HG03097 (cell line): ENCODE measurements at regions not wholly inside any gene's neighbourhood (a gene's known extent, or its start where the extent isn't known, plus 50 kb on each side); places are given as distances from the start of the nearest gene placed in this dataset.
"Not testable (repeated sequence)": the region's sequence is repeated elsewhere in the genome, so short reads cannot be mapped to it uniquely, and the experiment has no call there.

ENCODE experiments used
- ATAC-seq: cut with Tn5 transposase; IDR thresholded peaks from one replicate; pipeline ENCODE4 v1.9.1; 2021; ENCODE audit not compliant: unreplicated experiment, low FRiP score

DNA sequence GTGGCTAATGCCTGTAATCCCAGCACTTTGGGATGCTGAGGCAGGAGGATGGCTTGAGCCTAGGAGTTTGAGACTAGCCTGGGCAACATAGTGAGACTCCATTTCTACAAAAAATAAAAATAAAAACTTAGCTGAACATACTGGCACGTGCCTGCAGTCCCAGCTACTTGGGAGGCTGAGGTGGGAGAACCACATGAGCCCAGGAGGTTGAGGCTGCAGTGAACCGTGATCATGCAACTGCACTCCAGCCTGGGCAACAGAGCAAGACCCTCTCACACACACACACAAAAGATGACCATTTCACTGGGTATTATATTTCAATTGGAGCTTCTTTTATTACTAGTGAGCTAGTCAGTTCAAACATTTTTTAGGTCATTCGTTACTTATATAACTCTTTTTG, 116.9 kb upstream of the SLC35F3 start:
- ATAC-seq = no peak

DNA sequence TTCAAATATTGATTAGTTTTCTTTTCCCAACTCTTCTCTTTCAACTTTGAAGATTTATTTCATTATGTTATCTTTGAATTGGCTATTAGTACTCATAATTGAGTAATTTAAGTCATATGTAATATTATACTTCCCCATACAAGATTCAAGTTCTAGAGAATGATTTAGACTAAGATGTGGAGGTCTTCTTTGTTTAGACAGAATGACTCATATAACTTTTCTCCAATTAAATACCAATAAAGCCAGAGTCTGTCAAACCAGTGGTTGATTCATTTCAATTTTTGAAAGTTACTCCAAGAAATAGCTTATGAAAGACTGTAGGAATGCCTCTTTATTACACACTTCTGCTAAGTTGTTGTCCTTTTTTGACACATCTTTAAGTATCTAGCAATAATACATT, 115.8 kb upstream of the SLC35F3 start:
- no peak for ATAC-seq

DNA sequence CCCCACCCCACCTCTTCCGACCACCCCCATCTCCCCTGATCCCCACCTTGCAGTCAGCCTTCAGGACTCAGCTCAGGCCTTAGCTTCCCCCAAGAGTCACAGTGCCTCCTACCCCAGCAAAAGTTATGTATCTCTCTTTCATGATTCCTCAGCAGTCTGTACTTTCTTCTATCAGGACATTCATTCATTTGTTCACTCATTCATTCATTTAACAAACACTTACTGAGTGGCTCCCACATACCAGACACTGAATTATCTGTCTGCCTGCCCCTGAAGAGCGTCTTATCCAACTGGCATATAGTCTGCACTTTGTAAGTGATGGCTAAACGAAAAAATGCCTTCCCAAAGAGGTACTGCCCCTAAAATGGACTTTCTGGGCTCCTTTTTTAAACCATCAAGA, 114.4 kb upstream of the SLC35F3 start:
- no peak for ATAC-seq

DNA sequence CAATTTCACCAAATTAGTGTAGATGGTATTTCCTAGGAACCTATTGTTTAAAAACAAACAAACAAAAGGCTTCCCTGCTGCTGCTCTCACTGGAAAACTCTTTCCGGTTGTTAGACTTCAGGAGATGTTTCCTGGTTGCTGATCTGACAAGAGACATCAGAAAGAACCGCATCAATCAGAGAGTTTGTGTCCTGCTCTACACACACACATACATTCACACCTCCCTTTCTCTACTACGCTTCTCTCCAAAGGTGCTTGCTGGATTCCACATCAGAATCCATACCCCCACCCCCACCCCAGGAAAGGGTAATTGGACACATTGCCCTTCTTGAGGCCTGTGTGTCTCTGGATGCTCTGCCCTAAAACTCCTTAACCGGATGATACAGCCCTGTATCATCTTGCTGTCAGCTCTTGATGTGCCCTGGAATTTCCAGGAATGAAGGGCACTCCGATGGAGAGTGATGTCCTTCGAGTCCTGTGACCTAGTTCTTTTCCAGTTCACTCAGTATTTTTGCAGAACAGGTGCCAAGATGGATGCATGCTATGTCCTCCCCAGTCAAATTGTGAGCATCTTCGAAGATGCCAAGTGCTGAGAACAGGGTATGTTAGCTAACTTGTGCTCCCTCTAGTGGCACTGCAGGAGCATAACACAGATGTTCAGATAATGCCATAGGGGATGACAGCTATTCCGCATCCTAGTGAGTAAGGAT, 113.7 kb upstream of the SLC35F3 start:
- peak; percentile 89 for ATAC-seq

DNA sequence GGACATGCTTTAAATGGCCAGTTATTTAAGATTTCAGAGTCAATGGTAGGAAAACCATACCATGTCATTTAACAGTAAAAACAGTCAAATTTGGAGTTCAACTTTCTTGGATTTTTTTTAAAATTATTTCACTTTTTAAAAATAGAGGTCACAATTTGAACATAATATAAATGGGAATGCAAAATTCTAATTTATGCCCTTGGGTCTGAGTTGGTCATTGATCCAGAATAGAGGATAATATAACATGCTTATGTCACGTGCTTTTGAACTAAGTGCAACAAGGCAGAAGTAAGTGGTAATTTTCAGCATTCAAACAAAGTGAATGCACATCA, 113.1 kb upstream of the SLC35F3 start:
- ATAC-seq = no peak

DNA sequence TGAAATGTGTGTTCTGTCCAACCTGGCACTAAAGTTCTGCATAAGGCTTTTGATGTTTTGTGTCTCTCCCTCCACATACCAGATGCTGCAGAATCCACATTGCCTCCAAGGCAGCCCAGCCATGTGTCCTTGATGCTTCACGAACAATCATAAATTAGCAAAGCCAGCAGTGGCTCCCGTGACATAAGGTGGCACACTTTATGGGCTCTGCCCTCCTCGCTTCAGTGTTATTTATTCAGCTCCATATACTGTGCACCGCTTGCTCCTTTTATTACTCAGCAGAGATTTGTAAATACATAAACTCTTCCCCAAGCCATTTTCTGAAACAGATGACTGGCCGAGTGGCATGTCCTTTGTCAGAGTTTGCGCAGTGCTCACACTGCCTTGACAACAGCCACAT, 112.8 kb upstream of the SLC35F3 start:
- ATAC-seq = no peak

DNA sequence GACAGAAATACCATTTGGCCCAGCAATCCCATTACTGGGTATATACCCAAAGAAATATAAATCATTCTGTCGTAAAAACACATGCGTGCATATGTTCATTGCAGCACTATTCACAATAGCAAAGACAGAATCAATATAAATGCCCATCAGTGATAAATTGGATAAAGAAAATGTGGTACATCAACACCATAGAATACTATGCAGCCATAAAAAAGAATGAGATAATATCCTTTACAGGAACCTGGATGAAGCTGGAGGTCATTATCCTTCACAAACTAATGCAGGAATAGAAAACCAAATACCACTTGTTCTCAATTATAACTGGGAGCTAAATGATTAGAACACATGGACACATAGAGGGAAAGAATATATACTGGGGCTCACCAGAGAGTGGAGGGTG, 109.6 kb upstream of the SLC35F3 start:
- ATAC-seq = no peak

DNA sequence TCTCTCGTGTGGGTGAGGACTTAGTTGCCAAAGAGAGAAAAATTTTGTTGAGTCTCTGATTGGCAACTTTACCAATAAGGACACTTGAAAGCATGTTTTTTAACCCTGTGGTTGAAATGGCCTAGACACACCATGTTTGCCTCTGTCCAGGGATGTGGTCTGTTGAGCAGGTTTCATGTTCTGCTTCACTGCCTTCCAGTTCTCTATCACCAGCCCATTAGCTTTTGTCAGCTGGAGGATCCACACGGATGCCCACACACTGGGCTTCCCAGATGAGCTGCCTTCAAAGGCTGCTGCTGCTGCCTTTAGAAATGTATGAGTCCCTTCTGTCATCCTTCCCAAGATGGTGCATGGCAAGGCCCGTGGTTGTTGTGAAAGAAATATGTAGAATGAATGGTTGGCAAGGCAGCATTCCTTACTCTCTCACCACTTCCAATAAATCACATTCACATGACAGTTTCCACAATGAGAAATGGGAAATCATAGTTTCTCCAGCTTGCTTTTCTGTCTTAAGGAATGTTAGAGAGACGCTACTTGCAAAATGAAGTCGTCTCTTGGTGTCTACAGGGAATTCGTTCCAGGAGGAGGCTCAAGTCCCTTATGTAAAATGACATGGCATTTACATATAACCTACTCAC, 108.2 kb upstream of the SLC35F3 start:
- ATAC-seq = no peak

DNA sequence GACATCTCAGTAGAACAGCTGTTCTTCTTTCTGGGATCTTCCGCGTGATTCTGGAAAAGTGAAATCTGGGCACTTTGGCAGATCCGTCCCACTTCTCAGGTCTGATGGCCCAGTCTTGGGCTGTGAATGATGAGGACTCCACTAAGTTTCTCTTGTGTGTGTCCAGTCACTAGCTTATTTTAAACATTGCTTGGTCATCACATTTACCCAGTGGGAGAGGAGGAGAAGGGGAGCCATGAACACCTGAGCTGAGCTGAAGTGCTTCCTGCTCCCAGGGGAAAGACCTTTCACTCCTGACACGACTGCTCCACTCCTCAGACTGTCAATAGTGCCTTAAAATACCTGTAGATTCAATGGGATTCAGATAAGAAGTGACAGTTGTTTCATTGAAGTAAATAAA, 101.9 kb upstream of the SLC35F3 start:
- no peak for ATAC-seq

DNA sequence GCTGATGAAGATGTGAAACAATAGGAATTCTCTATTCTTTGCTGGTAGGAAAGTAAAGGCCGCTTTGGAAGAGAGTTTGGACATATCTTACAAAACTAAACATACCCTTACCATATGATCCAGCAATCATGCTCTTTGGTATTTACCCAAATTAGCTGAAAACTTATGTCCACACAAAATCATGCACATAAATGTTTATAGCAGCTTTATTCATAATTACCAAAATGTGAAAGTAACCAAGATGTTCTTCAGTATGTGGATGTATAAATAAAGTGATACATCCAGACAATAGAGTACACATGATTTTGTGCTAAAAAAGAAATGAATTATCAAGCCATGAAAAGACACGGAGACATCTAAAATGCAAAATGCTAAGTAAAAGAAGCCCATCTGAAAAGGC, 98.7 kb upstream of the SLC35F3 start:
- no peak for ATAC-seq

DNA sequence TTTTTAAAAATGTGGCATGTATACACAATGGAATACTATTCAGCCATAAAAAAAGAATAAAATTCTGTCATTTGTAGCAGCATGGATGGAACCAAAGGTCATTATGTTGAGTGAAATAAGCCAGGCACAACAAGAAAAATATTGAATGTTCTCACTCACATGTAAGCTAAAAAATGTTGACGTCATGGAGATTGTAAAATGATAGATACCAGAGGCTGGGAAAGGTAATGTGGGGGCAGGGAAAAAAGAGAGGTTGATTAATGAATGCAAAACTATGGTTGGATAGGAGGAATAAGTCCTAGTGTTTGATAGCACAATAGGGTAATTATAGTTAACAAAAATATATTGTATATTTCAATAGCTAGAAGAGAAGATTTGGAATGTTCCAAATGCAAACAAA, 89.1 kb upstream of the SLC35F3 start:
- ATAC-seq = no peak

DNA sequence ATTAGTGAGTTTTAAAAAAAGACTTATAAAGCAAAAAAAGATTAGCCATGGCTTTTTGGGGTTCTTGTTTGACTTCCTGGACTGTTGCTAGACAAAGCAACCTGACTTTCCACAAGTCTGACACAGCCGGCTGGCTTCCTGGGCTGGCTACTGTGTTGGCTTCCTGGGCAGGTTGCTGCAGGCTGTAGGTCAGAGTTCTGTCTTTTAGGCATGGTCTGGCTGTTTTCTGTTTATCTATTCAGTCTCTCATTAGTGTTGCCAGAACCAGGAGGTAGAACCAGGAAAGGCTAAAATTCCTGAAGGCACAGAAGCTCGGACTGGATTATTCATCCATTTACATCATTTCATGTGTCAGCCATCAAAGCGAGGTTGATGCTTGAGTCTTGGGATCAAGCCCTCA, 88.6 kb upstream of the SLC35F3 start:
- no peak for ATAC-seq

DNA sequence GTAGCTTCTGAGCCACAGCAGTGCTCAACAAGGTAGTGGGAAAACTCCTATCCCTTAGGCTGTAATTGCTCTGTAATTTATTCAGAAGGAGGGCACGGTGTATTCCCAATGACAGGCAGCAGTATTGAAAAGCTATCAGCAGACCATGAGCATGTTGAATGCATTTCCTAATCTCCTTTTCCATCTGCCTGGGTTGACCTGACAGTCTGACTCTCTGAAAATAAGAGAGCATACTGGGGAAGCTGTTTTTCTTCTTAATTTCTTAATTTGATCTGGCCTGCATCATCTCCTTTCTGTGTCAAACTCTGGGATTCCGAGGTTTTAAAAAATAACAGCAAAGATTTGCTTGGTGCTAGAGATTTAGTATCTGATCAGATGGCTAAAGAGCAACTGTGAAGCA, 88.1 kb upstream of the SLC35F3 start:
- no peak for ATAC-seq

DNA sequence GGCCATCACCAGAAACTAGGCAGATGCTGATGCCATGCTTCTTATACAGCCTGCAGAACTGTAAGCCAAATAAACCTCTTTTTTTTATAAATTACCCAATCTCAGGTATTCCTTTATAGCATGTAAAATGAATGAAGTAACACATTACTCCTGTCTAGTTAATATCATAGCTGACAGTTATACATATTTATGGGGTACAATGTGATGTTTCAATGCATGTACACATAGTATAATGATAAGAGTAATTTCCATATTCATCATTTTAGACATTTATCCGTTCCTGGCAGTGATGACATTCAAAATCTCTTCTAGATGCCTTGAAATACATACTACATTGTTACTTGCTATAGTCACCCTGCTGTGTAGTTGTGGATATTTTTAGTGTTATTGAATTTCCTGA, 85.4 kb upstream of the SLC35F3 start:
- ATAC-seq = no peak

DNA sequence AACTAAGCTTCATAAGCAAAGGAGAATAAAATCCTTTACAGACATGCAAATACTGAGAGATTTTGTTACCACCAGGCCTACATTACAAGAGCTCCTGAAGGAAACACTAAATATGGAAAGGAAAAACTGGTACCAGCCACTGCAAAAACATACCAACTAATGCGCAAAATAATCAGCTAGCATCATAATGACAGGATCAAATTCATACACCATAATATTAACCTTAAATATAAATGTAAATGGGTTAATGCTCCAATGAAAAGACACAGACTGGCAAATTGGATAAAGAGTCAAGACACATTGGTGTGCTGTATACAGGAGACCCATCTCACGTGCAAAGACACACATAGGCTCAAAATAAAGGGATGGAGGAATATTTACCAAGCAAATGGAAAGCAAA, 80.3 kb upstream of the SLC35F3 start:
- not testable (repeated sequence) for ATAC-seq

DNA sequence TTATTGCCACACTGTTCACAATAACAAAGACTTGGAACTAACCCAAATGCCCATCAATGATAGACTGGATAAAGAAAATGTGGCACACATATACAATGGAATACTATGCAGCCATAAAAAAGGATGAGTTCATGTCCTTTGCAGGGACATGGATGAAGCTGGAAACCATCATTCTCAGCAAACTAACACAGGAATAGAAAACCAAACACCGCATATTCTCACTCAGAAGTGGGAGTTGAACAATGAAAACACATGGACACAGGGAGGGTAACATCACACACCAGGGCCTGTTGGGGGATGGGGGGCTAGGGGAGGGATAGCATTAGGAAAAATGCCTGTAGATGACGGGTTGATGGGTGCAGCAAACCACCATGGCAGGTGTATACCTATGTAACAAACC, 76.5 kb upstream of the SLC35F3 start:
- not testable (repeated sequence) for ATAC-seq

DNA sequence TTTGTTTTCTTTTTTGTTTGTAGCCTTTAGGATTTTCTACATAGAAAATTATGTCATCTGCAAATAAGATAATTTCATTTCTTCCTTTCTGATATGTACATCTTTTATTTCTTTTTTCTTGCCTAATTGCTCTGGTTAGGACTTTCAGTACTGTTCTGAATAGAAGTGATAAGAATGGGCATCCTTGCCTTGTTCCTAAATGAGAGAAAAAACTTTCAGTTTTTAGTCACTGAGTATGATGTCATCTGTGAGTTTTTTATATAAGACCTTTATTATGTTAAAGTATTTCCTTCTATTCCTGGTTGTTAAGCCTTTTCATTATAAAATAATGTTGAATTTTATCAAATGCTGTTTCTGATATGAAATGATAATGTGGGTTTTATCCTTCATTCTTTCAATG, 76.0 kb upstream of the SLC35F3 start:
- ATAC-seq = no peak

DNA sequence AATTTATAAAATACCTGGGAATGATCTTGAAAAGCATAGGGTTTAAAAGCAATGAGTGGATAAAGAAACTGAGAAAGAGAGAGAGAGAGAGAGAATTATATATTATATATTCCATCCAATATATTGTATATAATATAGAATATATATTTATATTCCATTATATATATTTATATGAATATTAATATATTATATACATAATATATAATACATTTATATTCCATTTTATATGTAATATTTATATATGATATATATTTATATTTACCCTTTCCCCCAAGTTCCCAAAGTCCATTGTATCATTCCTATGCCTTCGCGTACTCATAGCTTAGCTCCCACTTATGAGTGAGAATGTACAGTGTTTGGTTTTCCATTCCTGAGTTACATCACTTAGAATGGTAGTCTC, 69.9 kb upstream of the SLC35F3 start:
- no peak for ATAC-seq

DNA sequence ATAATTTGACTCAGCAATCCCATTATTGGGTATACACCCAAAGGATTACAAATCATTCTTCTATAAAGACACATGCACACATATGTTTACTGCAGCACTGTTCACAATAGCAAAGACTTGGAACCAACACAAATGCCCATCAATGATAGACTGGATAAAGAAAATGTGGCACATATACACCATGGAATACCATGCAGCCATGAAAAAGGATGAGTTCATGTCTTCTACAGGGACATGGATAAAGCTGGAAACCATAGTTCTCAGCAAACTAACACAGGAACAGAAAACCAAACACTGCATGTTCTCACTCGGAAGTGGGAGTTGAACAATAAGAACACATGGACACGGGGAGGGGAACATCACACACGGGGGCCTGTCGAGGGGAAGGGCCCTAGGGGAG, 66.3 kb upstream of the SLC35F3 start:
- not testable (repeated sequence) for ATAC-seq

DNA sequence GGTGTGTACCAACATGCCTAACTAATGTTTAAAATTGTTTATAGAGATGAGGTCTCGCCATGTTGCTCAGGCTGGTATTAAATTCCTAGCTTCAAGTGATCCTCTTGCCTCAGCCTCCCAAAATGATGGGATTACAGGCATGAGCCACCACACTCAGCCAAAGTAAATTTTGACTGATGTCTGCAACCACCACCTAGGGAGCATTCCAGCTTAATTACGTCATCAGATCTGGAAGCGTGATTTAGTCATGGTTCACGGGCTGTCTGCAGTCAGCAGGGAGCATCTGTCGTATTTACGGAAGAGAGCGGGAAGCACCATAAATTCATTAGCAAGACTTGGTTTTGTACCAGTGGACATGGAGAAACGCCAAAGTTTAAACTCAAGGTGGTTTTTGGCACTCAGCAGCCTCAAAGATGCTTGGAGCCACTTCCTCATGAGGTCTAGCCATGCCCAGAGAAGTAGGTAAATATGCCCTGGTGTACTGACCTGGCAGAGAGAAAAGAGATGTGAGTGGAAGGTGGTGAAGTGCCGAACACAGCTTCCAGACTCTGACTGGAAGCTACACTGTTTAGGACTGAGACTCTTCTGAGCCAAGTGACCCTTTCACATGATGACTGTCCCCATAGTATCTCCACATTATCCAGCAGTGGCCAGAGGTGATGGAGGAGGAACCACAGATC, 60.8 kb upstream of the SLC35F3 start:
- ATAC-seq = no peak

DNA sequence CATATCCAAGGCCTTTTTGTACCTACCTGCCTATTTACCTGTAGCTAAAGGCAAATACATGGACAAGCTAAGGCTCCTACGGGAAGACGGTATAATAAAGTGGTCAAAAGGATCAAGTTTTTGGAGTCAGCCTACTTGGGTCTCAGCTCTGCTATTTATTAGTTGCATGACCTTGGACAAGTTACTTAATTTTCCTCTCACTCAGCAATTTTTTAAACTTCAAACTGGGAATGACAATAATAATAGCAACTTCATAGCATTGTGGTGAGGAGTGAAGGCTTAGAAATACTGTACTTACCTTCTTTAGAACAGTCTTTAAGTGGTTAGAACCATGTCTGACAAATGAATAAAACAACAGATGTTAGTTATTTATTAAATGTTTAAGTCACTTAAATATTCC, 60.2 kb upstream of the SLC35F3 start:
- no peak for ATAC-seq

DNA sequence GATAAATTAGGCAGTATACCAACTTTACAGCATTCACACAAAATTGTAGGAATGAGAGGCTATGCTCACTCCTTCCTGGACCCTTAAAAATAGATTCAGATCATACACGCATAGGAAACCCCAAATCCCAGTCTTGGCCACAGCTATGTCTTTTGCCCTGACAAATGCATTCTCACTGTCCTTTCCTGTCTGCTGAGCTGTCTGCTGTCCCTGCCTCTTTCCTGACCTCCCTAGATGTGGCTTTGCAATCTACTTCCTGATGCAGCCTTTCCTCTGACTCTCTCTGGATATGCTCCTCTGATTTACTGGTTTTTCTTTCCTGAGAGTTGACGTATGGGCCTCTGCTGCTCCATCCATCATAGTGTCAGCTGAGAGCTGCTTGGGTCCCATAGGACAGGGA, 59.8 kb upstream of the SLC35F3 start:
- no peak for ATAC-seq
